Thyroid gland (tissue), 4 donors: ENCODE measurements at regions not wholly inside any gene's neighbourhood (a gene's known extent, or its start where the extent isn't known, plus 50 kb on each side); places are given as distances from the start of the nearest gene placed in this dataset.

Source experiments
- DNase-seq, 2 donors: peaks; one replicate each; pipeline ENCODE4 v3.0.0-alpha.2; 2019
- H3K27ac ChIP-seq, 3 donors: fragments of 200-600 bp; sonication (generic); 1 replicate in 2 of 3; 2 replicates in 1 of 3; pipeline ENCODE4 v1.5.1; 2016 to 2019; ENCODE audit warnings: mild to moderate bottlenecking in 1 of 3, moderate library complexity in 1 of 3
- H3K27me3 ChIP-seq: fragments of 200-600 bp; sonication (generic); one replicate; pipeline ENCODE4 v1.5.1; 2019
- H3K36me3 ChIP-seq, 2 donors: fragments of 200-600 bp; sonication (generic); one replicate each; pipeline ENCODE4 v1.5.1; 2016 to 2019
- H3K4me1 ChIP-seq, 2 donors: fragments of 200-600 bp; sonication (generic); one replicate each; pipeline ENCODE4 v1.5.1; 2017 to 2019
- H3K4me3 ChIP-seq, 3 donors: fragments of 200-600 bp; sonication (generic); replicated peaks in 1 of 3; 1 replicate in 2 of 3; 2 replicates in 1 of 3; pipeline ENCODE4 v1.5.1; 2016; ENCODE audit warnings: mild to moderate bottlenecking in 1 of 3
- H3K9me3 ChIP-seq: fragments of 200-600 bp; sonication (generic); one replicate; pipeline ENCODE4 v1.5.1; 2017
- CTCF ChIP-seq, 6 experiments: fragments of 200-600 bp in 3 of 6; fragments of 450-650 bp in 3 of 6; sonication (generic) in 3 of 6; IDR thresholded peaks; one replicate each; pipeline ENCODE4 v1.5.1; 2016 to 2019; ENCODE audit warnings: antibody characterized with exemption in 6 of 6, mild to moderate bottlenecking in 2 of 6, inconsistent platforms in 1 of 6, moderate library complexity in 1 of 6
- POLR2A ChIP-seq, 2 donors: fragments of 450-650 bp; IDR thresholded peaks; one replicate each; pipeline ENCODE4 v1.6.1; 2017; ENCODE audit warnings: antibody characterized with exemption in 2 of 2, mild to moderate bottlenecking in 2 of 2, moderate library complexity in 1 of 2
- WGBS, 2 donors: methylation state at CpG; one replicate each; pipeline ENCODE4 v1.1.5; 2017; 5-methylcytosine and 5-hydroxymethylcytosine counted together
- intact Hi-C: fragments of 100-400 bp; cut with DNase I; formaldehyde crosslinking; loops from one replicate; pipeline ENCODE4 v1.15.1; 2023

- peak; percentile 32 to 55 for DNase-seq
- TF ChIP-seq CTCF (IDR thresholded peaks at IDR 0.05) (peak in 2 of 6 experiments; percentile 16 to 17), POLR2A (IDR thresholded peaks at IDR 0.05) (no peak)
- Histone ChIP-seq H3K4me1 (no peaks in the 10 kb centered on the region), H3K27me3 (no peaks in the 10 kb centered on the region), H3K9me3 (no peaks in the 10 kb centered on the region), H3K27ac (no peak overlapping the region), H3K4me3 (no peak overlapping the region), H3K36me3 (no peaks in the 10 kb centered on the region)
- intact Hi-C loops, result no loop called here
- WGBS, 2 donors, result 47 to 50% methylated on average over 7 of the region's 7 CpGs
These were observed 180.7 kb downstream of the CEP135 start for GRCh38 chr4:56129431-56129861.

- no peak overlapping the region for H3K27ac ChIP-seq
- TF ChIP-seq POLR2A (IDR thresholded peaks at IDR 0.05) (no peak), CTCF (IDR thresholded peaks at IDR 0.05) (no peak)
- H3K36me3 ChIP-seq, result no peaks in the 10 kb centered on the region
- no peak for DNase-seq
- intact Hi-C loops, result no loop called here
- 48 to 62% methylated on average over 2 of the region's 2 CpGs for WGBS, 2 donors
- no peak overlapping the region for H3K4me3 ChIP-seq
- no peaks in the 10 kb centered on the region for H3K9me3 ChIP-seq
- no peaks in the 10 kb centered on the region for H3K4me1 ChIP-seq
- no peaks in the 10 kb centered on the region for H3K27me3 ChIP-seq
These were observed 179.5 kb downstream of the CEP135 start for GRCh38 chr4:56128213-56128612.

- H3K27me3 ChIP-seq, result no peaks in the 10 kb centered on the region
- no peaks in the 10 kb centered on the region for H3K9me3 ChIP-seq
- no peaks in the 10 kb centered on the region for H3K4me1 ChIP-seq
- 75 to 79% methylated on average over 3 of the region's 3 CpGs for WGBS, 2 donors
- no peak overlapping the region for H3K4me3 ChIP-seq
- intact Hi-C loops, result no loop called here
- H3K27ac ChIP-seq, result no peak overlapping the region
- H3K36me3 ChIP-seq, result no peaks in the 10 kb centered on the region
- no peak for DNase-seq
- TF ChIP-seq CTCF (IDR thresholded peaks at IDR 0.05) (no peak), POLR2A (IDR thresholded peaks at IDR 0.05) (no peak)
These were observed 179.0 kb downstream of the CEP135 start for GRCh38 chr4:56127716-56128115.

- Histone ChIP-seq H3K4me1 (no peaks in the 10 kb centered on the region), H3K27me3 (no peaks in the 10 kb centered on the region), H3K36me3 (no peaks in the 10 kb centered on the region), H3K27ac (no peak overlapping the region), H3K9me3 (no peaks in the 10 kb centered on the region), H3K4me3 (no peak overlapping the region)
- WGBS, 2 donors, result 74 to 90% methylated on average over 1 of the region's 1 CpG
- intact Hi-C loops, result no loop called here
- TF ChIP-seq CTCF (IDR thresholded peaks at IDR 0.05) (no peak), POLR2A (IDR thresholded peaks at IDR 0.05) (no peak)
- no peak for DNase-seq
These were observed 174.8 kb downstream of the CEP135 start for GRCh38 chr4:56123547-56123946.

- no peaks in the 10 kb centered on the region for H3K9me3 ChIP-seq
- no peaks in the 10 kb centered on the region for H3K4me1 ChIP-seq
- H3K27me3 ChIP-seq, result no peaks in the 10 kb centered on the region
- 77 to 79% methylated on average over 3 of the region's 3 CpGs for WGBS, 2 donors
- no peak overlapping the region for H3K4me3 ChIP-seq
- intact Hi-C loops, result no loop called here
- no peak overlapping the region for H3K27ac ChIP-seq
- H3K36me3 ChIP-seq, result no peaks in the 10 kb centered on the region
- DNase-seq, result no peak
- TF ChIP-seq CTCF (IDR thresholded peaks at IDR 0.05) (no peak), POLR2A (IDR thresholded peaks at IDR 0.05) (no peak)
These were observed 174.3 kb downstream of the CEP135 start for GRCh38 chr4:56123051-56123450.
